ENCODE measurements at regions not wholly inside any gene's neighbourhood (a gene's known extent, or its start where the extent isn't known, plus 50 kb on each side); places are given as distances from the start of the nearest gene placed in this dataset.

- no peaks in the 10 kb centered on the region for H3K9me3 ChIP-seq (ENCODE audit: control insufficient read depth in 4 of 4, insufficient read depth in 3 of 4, low read length in 3 of 4)
- 57 to 63% methylated on average over 5 of the region's 5 CpGs for WGBS, 2 donors
- no peak overlapping the region for H3K9ac ChIP-seq (ENCODE audit: insufficient read depth in 1 of 2, low read length in 2 of 2)
- peak; percentile 70 for ATAC-seq (ENCODE audit: insufficient read depth, low FRiP score)
- H3K36me3 ChIP-seq (ENCODE audit: control insufficient read depth in 4 of 4, insufficient read depth in 4 of 4, low read length in 4 of 4), result no peaks in the 10 kb centered on the region
- peak; percentile 27 to 75 (median 52) for DNase-seq
- no peak overlapping the region for H3K27ac ChIP-seq (ENCODE audit: low read depth in 1 of 2, low read length in 1 of 2)
- TF ChIP-seq CTCF (IDR thresholded peaks at IDR 0.05; ENCODE audit: control extremely low read depth, extremely low read depth), result no peak
- no peaks in the 10 kb centered on the region for H3K4me1 ChIP-seq (ENCODE audit: control insufficient read depth in 5 of 5, insufficient read depth in 5 of 5, low read length in 5 of 5)
- no peak overlapping the region for H3K4me3 ChIP-seq
- H3K27me3 ChIP-seq (ENCODE audit: control insufficient read depth in 3 of 3, insufficient read depth in 3 of 3, low read length in 2 of 3), result no peaks in the 10 kb centered on the region
Observed at GRCh38 chr3:161600173-161600572, 103.6 kb downstream of the OTOL1 start.

GRCh38 chr3:161602475-161602874 is 105.9 kb downstream of the OTOL1 start:
- H3K27me3 ChIP-seq (ENCODE audit: control insufficient read depth in 3 of 3, insufficient read depth in 3 of 3, low read length in 2 of 3), result no peaks in the 10 kb centered on the region
- no peak overlapping the region for H3K4me3 ChIP-seq
- no peaks in the 10 kb centered on the region for H3K4me1 ChIP-seq (ENCODE audit: control insufficient read depth in 5 of 5, insufficient read depth in 5 of 5, low read length in 5 of 5)
- no peak overlapping the region for H3K9ac ChIP-seq (ENCODE audit: insufficient read depth in 1 of 2, low read length in 2 of 2)
- WGBS, 2 donors, result 37 to 70% methylated on average over 1 of the region's 1 CpG
- no peaks in the 10 kb centered on the region for H3K36me3 ChIP-seq (ENCODE audit: control insufficient read depth in 4 of 4, insufficient read depth in 4 of 4, low read length in 4 of 4)
- DNase-seq (no peak), ATAC-seq (ENCODE audit: insufficient read depth, low FRiP score) (no peak)
- no peaks in the 10 kb centered on the region for H3K9me3 ChIP-seq (ENCODE audit: control insufficient read depth in 4 of 4, insufficient read depth in 3 of 4, low read length in 3 of 4)
- TF ChIP-seq CTCF (IDR thresholded peaks at IDR 0.05; ENCODE audit: control extremely low read depth, extremely low read depth), result no peak
- H3K27ac ChIP-seq (ENCODE audit: low read depth in 1 of 2, low read length in 1 of 2), result no peak overlapping the region

- TF ChIP-seq CTCF (IDR thresholded peaks at IDR 0.05; ENCODE audit: control extremely low read depth, extremely low read depth), result no peak
- Histone ChIP-seq H3K4me1 (ENCODE audit: control insufficient read depth in 5 of 5, insufficient read depth in 5 of 5, low read length in 5 of 5) (no peaks in the 10 kb centered on the region), H3K9ac (ENCODE audit: insufficient read depth in 1 of 2, low read length in 2 of 2) (no peak overlapping the region), H3K36me3 (ENCODE audit: control insufficient read depth in 4 of 4, insufficient read depth in 4 of 4, low read length in 4 of 4) (no peaks in the 10 kb centered on the region), H3K9me3 (ENCODE audit: control insufficient read depth in 4 of 4, insufficient read depth in 3 of 4, low read length in 3 of 4) (no peaks in the 10 kb centered on the region), H3K4me3 (no peak overlapping the region), H3K27me3 (ENCODE audit: control insufficient read depth in 3 of 3, insufficient read depth in 3 of 3, low read length in 2 of 3) (no peaks in the 10 kb centered on the region), H3K27ac (ENCODE audit: low read depth in 1 of 2, low read length in 1 of 2) (no peak overlapping the region)
- ATAC-seq (ENCODE audit: insufficient read depth, low FRiP score) (no peak), DNase-seq (no peak)
Observed at GRCh38 chr3:161602918-161603317, 106.3 kb downstream of the OTOL1 start.

- no peak for ATAC-seq (ENCODE audit: insufficient read depth, low FRiP score)
- H3K9me3 ChIP-seq (ENCODE audit: control insufficient read depth in 4 of 4, insufficient read depth in 3 of 4, low read length in 3 of 4), result peaks cover 0 to 4% (median 0%) of the 10 kb centered on the region in 4 donors
Observed at GRCh38 chr3:161607056-161607455, 110.4 kb downstream of the OTOL1 start.

More at GRCh38 chr3:161607056-161607455, 110.4 kb downstream of the OTOL1 start:
- H3K4me3 ChIP-seq, result no peak overlapping the region
- no peaks in the 10 kb centered on the region for H3K4me1 ChIP-seq (ENCODE audit: control insufficient read depth in 5 of 5, insufficient read depth in 5 of 5, low read length in 5 of 5)
- DNase-seq, result no peak
- no peaks in the 10 kb centered on the region for H3K36me3 ChIP-seq (ENCODE audit: control insufficient read depth in 4 of 4, insufficient read depth in 4 of 4, low read length in 4 of 4)
- H3K27me3 ChIP-seq (ENCODE audit: control insufficient read depth in 3 of 3, insufficient read depth in 3 of 3, low read length in 2 of 3), result no peaks in the 10 kb centered on the region
- WGBS, 2 donors, result 61 to 67% methylated on average over 1 of the region's 1 CpG
- H3K9ac ChIP-seq (ENCODE audit: insufficient read depth in 1 of 2, low read length in 2 of 2), result no peak overlapping the region
- no peak for TF ChIP-seq CTCF (IDR thresholded peaks at IDR 0.05; ENCODE audit: control extremely low read depth, extremely low read depth)
- H3K27ac ChIP-seq (ENCODE audit: low read depth in 1 of 2, low read length in 1 of 2), result no peak overlapping the region
